ENCODE measurements at regions not wholly inside any gene's neighbourhood (a gene's known extent, or its start where the extent isn't known, plus 50 kb on each side); places are given as distances from the start of the nearest gene placed in this dataset.

- no peak for TF ChIP-seq CTCF (IDR thresholded peaks at IDR 0.05; ENCODE audit: borderline replicate concordance, insufficient read depth, low read depth, low read length)
- no peak overlapping the region for H3K4me3 ChIP-seq (ENCODE audit: low read depth, low read length)
Observed at GRCh38 chr2:66329081-66329605, 105.8 kb upstream of the MEIS1 start.

GRCh38 chr2:66327066-66327740 lies 107.7 kb upstream of the MEIS1 start:
- no peak overlapping the region for H3K4me3 ChIP-seq (ENCODE audit: low read depth, low read length)
- TF ChIP-seq CTCF (IDR thresholded peaks at IDR 0.05; ENCODE audit: borderline replicate concordance, insufficient read depth, low read depth, low read length), result no peak

- H3K4me3 ChIP-seq (ENCODE audit: low read depth, low read length), result no peak overlapping the region
- no peak for TF ChIP-seq CTCF (IDR thresholded peaks at IDR 0.05; ENCODE audit: borderline replicate concordance, insufficient read depth, low read depth, low read length)
Observed at GRCh38 chr2:66324909-66325528, 109.9 kb upstream of the MEIS1 start.

GRCh38 chr2:66324356-66324755 lies 110.6 kb upstream of the MEIS1 start:
- no peak overlapping the region for H3K4me3 ChIP-seq (ENCODE audit: low read depth, low read length)
- no peak for TF ChIP-seq CTCF (IDR thresholded peaks at IDR 0.05; ENCODE audit: borderline replicate concordance, insufficient read depth, low read depth, low read length)

GRCh38 chr2:66323406-66323805 lies 111.5 kb upstream of the MEIS1 start:
- H3K4me3 ChIP-seq (ENCODE audit: low read depth, low read length), result no peak overlapping the region
- no peak for TF ChIP-seq CTCF (IDR thresholded peaks at IDR 0.05; ENCODE audit: borderline replicate concordance, insufficient read depth, low read depth, low read length)

- TF ChIP-seq CTCF (IDR thresholded peaks at IDR 0.05; ENCODE audit: borderline replicate concordance, insufficient read depth, low read depth, low read length), result no peak
- H3K4me3 ChIP-seq (ENCODE audit: low read depth, low read length), result no peak overlapping the region
Observed at GRCh38 chr2:66322506-66323260, 112.2 kb upstream of the MEIS1 start.
